ENCODE measurements at regions not wholly inside any gene's neighbourhood (a gene's known extent, or its start where the extent isn't known, plus 50 kb on each side); places are given as distances from the start of the nearest gene placed in this dataset.

DNA sequence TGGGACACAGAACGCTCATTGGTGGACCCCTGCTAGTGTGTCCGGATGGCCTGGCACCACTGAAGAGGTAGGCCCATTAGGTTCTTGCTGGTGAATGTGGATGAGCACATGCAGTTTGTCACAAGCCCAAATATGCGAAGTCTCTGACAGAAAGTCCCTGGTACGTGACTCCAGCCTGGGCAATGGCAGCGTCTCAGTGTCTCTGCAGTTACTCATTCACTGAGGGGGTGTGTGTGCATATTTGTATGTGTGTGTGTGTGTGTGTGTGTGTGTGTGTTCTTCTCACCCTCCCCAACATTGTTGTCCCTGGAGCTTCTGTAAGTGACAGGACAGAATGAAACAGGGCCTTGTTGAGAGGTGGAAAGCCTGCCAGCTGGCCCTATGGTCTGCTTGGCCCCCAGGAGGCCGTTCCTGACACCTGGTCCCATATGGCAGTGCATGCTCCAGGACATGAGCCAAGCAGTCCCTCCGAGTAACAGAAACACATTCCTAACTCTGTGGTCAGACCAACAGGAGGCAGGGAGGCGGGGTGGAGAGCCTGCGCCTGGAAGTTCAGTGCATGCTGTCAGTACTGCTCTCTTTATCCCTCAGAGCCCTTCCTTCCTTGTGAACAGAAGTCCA is 169.9 kb downstream of the SLC28A3 start:
- BruUV-seq (replicated peaks): no TSS peak
- H3K9me3 Mint-ChIP-seq (ENCODE audit: unreplicated experiment): no peaks in the 10 kb centered on the region
- POLR2A ChIA-PET: no interaction called here
- peak; percentile 79 for DNase-seq (ENCODE audit: unreplicated experiment)
- no peaks in the 10 kb centered on the region for H3K27me3 Mint-ChIP-seq (ENCODE audit: insufficient read depth, unreplicated experiment)
- CTCF ChIA-PET: interaction anchor here (0.6 to 5.0 kb wide), 5 partner anchors 32 to 174 kb away, joined by 3 to 48 read pairs (median 4); no protein-coding TSS in a partner anchor
- intact Hi-C loops (cut with micrococcal nuclease): loop anchor here (1.0 to 5.0 kb wide), 4 partner anchors 34 to 232 kb away; no protein-coding TSS in a partner anchor
- peaks cover 21% of the 10 kb centered on the region for H3K4me1 Mint-ChIP-seq (ENCODE audit: insufficient read depth, unreplicated experiment)
- peak overlapping the region; percentile 69 for H3K27ac Mint-ChIP-seq (ENCODE audit: low read depth, unreplicated experiment)
- TF ChIP-seq, protein P1, sequence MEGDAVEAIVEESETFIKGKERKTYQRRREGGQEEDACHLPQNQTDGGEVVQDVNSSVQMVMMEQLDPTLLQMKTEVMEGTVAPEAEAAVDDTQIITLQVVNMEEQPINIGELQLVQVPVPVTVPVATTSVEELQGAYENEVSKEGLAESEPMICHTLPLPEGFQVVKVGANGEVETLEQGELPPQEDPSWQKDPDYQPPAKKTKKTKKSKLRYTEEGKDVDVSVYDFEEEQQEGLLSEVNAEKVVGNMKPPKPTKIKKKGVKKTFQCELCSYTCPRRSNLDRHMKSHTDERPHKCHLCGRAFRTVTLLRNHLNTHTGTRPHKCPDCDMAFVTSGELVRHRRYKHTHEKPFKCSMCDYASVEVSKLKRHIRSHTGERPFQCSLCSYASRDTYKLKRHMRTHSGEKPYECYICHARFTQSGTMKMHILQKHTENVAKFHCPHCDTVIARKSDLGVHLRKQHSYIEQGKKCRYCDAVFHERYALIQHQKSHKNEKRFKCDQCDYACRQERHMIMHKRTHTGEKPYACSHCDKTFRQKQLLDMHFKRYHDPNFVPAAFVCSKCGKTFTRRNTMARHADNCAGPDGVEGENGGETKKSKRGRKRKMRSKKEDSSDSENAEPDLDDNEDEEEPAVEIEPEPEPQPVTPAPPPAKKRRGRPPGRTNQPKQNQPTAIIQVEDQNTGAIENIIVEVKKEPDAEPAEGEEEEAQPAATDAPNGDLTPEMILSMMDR (IDR thresholded peaks at IDR 0.05; ENCODE audit: unreplicated experiment): peak; percentile 17
- H3K36me3 Mint-ChIP-seq (ENCODE audit: insufficient read depth, unreplicated experiment): peaks cover 6% of the 10 kb centered on the region
- no peak overlapping the region for H3K4me3 Mint-ChIP-seq (ENCODE audit: unreplicated experiment)

DNA sequence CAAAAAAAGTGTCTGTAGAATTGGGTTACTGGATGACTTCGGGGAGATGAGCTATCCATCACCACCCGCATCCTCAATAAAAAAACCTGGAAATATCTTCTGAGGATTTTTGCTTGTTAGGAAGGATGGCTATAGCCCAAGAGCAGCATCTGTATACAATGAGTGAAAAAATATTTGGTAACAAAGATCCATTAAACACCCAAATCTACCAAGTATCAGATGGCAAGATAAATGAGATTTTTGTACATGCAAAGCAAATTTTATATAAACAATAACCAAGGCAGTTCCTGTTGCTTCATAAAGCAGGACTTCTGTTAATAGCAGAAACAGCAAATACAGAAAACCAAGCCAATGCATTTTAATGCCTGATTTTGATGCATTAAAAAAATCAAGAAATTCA is 166.6 kb downstream of the SLC28A3 start:
- no peak for DNase-seq (ENCODE audit: unreplicated experiment)
- H3K4me3 Mint-ChIP-seq (ENCODE audit: unreplicated experiment): no peak overlapping the region
- no peak overlapping the region for H3K27ac Mint-ChIP-seq (ENCODE audit: low read depth, unreplicated experiment)
- peaks cover 6% of the 10 kb centered on the region for H3K36me3 Mint-ChIP-seq (ENCODE audit: insufficient read depth, unreplicated experiment)
- ChIA-PET CTCF (interaction anchor here (0.6 to 5.0 kb wide), 36 partner anchors 8 to 254 kb away, joined by 3 to 48 read pairs (median 6); partner anchors contain the start of genes HNRNPK, KIF27 and RMI1), POLR2A (interaction anchor here (0.7 to 1.7 kb wide), 6 partner anchors 8 to 194 kb away, joined by 3 to 8 read pairs (median 3); partner anchors contain the start of genes HNRNPK and RMI1)
- intact Hi-C loops (cut with micrococcal nuclease): loop anchor here (5.0 kb wide), 1 partner anchor 143 kb away; no protein-coding TSS in a partner anchor
- TF ChIP-seq, protein P1 (IDR thresholded peaks at IDR 0.05; ENCODE audit: unreplicated experiment): no peak
- BruUV-seq (replicated peaks): no TSS peak
- H3K4me1 Mint-ChIP-seq (ENCODE audit: insufficient read depth, unreplicated experiment): peaks cover 21% of the 10 kb centered on the region
- H3K27me3 Mint-ChIP-seq (ENCODE audit: insufficient read depth, unreplicated experiment): no peaks in the 10 kb centered on the region
- H3K9me3 Mint-ChIP-seq (ENCODE audit: unreplicated experiment): no peaks in the 10 kb centered on the region

DNA sequence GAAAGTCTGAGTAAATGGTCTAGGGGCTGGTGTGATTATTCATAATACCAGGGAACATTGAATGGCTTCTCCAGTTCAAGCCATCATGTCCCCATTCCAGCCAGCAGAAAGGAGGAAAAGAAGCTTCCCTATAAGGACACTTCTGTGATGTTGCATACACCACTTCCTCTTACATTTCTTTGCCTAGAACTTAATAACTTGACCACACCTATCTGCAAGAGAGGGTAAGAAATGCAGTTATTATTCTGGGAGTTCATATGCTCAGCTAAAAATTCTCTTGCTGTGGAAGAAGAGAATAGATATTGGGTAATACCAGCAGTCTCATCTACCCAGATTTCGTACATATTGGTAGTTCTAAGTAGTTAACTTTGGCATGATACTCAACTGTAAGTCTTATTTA is 166.1 kb downstream of the SLC28A3 start:
- H3K4me1 Mint-ChIP-seq (ENCODE audit: insufficient read depth, unreplicated experiment): peaks cover 21% of the 10 kb centered on the region
- intact Hi-C loops (cut with micrococcal nuclease): loop anchor here (5.0 kb wide), 1 partner anchor 143 kb away; no protein-coding TSS in a partner anchor
- no TSS peak for BruUV-seq (replicated peaks)
- H3K36me3 Mint-ChIP-seq (ENCODE audit: insufficient read depth, unreplicated experiment): peaks cover 6% of the 10 kb centered on the region
- DNase-seq (ENCODE audit: unreplicated experiment): no peak
- H3K9me3 Mint-ChIP-seq (ENCODE audit: unreplicated experiment): no peaks in the 10 kb centered on the region
- no peak overlapping the region for H3K4me3 Mint-ChIP-seq (ENCODE audit: unreplicated experiment)
- TF ChIP-seq, protein P1 (IDR thresholded peaks at IDR 0.05; ENCODE audit: unreplicated experiment): no peak
- CTCF ChIA-PET: interaction anchor here (1.0 to 5.0 kb wide), 15 partner anchors 13 to 254 kb away, joined by 3 to 48 read pairs (median 7); partner anchors contain the start of gene KIF27
- no peak overlapping the region for H3K27ac Mint-ChIP-seq (ENCODE audit: low read depth, unreplicated experiment)
- POLR2A ChIA-PET: interaction anchor here (0.7 to 1.7 kb wide), 5 partner anchors 37 to 194 kb away, joined by 3 to 8 read pairs (median 3); partner anchors contain the start of genes HNRNPK and RMI1
- no peaks in the 10 kb centered on the region for H3K27me3 Mint-ChIP-seq (ENCODE audit: insufficient read depth, unreplicated experiment)

DNA sequence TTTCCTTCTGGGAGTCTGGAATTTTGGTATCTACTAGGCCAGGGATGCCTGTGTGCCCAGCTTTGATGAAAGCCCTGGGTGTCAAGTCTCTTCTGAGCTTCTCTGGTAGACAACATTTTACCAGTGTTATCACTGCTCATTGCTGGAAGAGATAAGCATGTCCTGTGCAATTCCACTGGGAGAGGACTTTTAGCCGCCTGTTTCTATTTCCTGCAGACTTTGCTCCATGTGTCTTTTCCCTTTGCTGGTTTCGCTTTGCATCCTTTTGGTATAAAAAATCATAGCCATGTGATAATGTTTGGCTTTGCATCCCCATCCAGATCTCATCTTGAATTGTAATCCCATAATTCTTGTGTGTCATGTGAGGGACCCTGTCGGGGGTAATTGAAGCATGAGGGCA is 163.2 kb downstream of the SLC28A3 start:
- no peak overlapping the region for H3K27ac Mint-ChIP-seq (ENCODE audit: low read depth, unreplicated experiment)
- BruUV-seq (replicated peaks): no TSS peak
- CTCF ChIA-PET: interaction anchor here (0.9 kb wide), 1 partner anchor 62 kb away, joined by 4 read pairs; no protein-coding TSS in a partner anchor
- no peak for DNase-seq (ENCODE audit: unreplicated experiment)
- H3K4me1 Mint-ChIP-seq (ENCODE audit: insufficient read depth, unreplicated experiment): peaks cover 22% of the 10 kb centered on the region
- intact Hi-C loops (cut with micrococcal nuclease): no loop called here
- POLR2A ChIA-PET: no interaction called here
- H3K9me3 Mint-ChIP-seq (ENCODE audit: unreplicated experiment): no peaks in the 10 kb centered on the region
- TF ChIP-seq, protein P1 (IDR thresholded peaks at IDR 0.05; ENCODE audit: unreplicated experiment): no peak
- H3K27me3 Mint-ChIP-seq (ENCODE audit: insufficient read depth, unreplicated experiment): no peaks in the 10 kb centered on the region
- H3K4me3 Mint-ChIP-seq (ENCODE audit: unreplicated experiment): no peak overlapping the region
- H3K36me3 Mint-ChIP-seq (ENCODE audit: insufficient read depth, unreplicated experiment): peaks cover 6% of the 10 kb centered on the region

Measured in MCF 10A (cell line).